ENCODE measurements at regions not wholly inside any gene's neighbourhood (a gene's known extent, or its start where the extent isn't known, plus 50 kb on each side); places are given as distances from the start of the nearest gene placed in this dataset.

DNA sequence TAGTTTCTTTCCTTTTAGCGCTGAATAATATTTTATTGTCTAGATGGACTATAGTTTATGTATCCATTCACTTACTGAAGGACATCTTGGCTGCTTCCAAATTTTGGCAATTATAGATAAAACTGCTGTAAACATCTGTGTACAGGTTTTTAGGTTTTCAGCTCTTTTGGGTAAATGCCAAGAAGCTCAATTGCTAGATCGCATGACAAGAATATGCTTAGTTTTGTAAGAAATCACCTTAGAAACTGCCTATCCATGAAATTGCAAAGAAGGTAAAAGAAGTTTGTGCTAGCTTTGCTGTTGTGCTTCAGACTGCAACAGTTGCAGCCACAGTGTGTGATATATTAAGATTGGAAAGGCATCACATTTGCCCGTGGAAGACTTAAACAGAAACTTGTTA, 103.2 kb upstream of the TNS3 start:
- ATAC-seq (no peak), DNase-seq (no peak)
- no peaks in the 10 kb centered on the region for H3K4me1 ChIP-seq
- H3K4me3 ChIP-seq, result no peak overlapping the region
- TF ChIP-seq, protein P1, sequence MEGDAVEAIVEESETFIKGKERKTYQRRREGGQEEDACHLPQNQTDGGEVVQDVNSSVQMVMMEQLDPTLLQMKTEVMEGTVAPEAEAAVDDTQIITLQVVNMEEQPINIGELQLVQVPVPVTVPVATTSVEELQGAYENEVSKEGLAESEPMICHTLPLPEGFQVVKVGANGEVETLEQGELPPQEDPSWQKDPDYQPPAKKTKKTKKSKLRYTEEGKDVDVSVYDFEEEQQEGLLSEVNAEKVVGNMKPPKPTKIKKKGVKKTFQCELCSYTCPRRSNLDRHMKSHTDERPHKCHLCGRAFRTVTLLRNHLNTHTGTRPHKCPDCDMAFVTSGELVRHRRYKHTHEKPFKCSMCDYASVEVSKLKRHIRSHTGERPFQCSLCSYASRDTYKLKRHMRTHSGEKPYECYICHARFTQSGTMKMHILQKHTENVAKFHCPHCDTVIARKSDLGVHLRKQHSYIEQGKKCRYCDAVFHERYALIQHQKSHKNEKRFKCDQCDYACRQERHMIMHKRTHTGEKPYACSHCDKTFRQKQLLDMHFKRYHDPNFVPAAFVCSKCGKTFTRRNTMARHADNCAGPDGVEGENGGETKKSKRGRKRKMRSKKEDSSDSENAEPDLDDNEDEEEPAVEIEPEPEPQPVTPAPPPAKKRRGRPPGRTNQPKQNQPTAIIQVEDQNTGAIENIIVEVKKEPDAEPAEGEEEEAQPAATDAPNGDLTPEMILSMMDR (IDR thresholded peaks at IDR 0.05), result no peak
- no peaks in the 10 kb centered on the region for H3K9me3 ChIP-seq
- intact Hi-C loops (cut with DNase I), result no loop called here
- H3K27ac ChIP-seq, result no peak overlapping the region
- no peaks in the 10 kb centered on the region for H3K27me3 ChIP-seq (ENCODE audit: insufficient read depth in 3 of 3, low read length in 2 of 3)
- 79 to 90% (median 89%) methylated on average over 3 of the region's 3 CpGs for WGBS, 3 donors
- no peaks in the 10 kb centered on the region for H3K36me3 ChIP-seq (ENCODE audit: insufficient read depth in 1 of 2, low read depth in 1 of 2)

- H3K27me3 ChIP-seq (ENCODE audit: insufficient read depth in 3 of 3, low read length in 2 of 3), result no peaks in the 10 kb centered on the region
- H3K27ac ChIP-seq, result no peak overlapping the region
- ATAC-seq, result no peak
- 81 to 87% (median 82%) methylated on average over 5 of the region's 5 CpGs for WGBS, 3 donors
- H3K9me3 ChIP-seq, result no peaks in the 10 kb centered on the region
- no peaks in the 10 kb centered on the region for H3K4me1 ChIP-seq
- TF ChIP-seq, protein P1 (IDR thresholded peaks at IDR 0.05), result no peak
- H3K4me3 ChIP-seq, result no peak overlapping the region
- H3K36me3 ChIP-seq (ENCODE audit: insufficient read depth in 1 of 2, low read depth in 1 of 2), result no peaks in the 10 kb centered on the region
- no peak for DNase-seq
- intact Hi-C loops (cut with DNase I), result no loop called here
These were observed 102.8 kb upstream of the TNS3 start for GRCh38 chr7:47684728-47685127.

- Histone ChIP-seq H3K4me1 (no peaks in the 10 kb centered on the region), H3K9me3 (no peaks in the 10 kb centered on the region), H3K4me3 (no peak overlapping the region), H3K27me3 (ENCODE audit: insufficient read depth in 3 of 3, low read length in 2 of 3) (no peaks in the 10 kb centered on the region), H3K27ac (no peak overlapping the region), H3K36me3 (ENCODE audit: insufficient read depth in 1 of 2, low read depth in 1 of 2) (no peaks in the 10 kb centered on the region)
- intact Hi-C loops (cut with DNase I), result no loop called here
- no peak for DNase-seq
- no peak for ATAC-seq
- TF ChIP-seq, protein P1 (IDR thresholded peaks at IDR 0.05), result no peak
- WGBS, 3 donors, result 67 to 83% (median 70%) methylated on average over 6 of the region's 6 CpGs
These were observed 101.6 kb upstream of the TNS3 start for GRCh38 chr7:47683485-47683898.

- H3K36me3 ChIP-seq (ENCODE audit: insufficient read depth in 1 of 2, low read depth in 1 of 2), result no peaks in the 10 kb centered on the region
- no peak for ATAC-seq
- DNase-seq, result no peak
- WGBS, 3 donors, result 86 to 94% (median 94%) methylated on average over 6 of the region's 6 CpGs
- no peaks in the 10 kb centered on the region for H3K27me3 ChIP-seq (ENCODE audit: insufficient read depth in 3 of 3, low read length in 2 of 3)
- no peaks in the 10 kb centered on the region for H3K9me3 ChIP-seq
- intact Hi-C loops (cut with DNase I), result no loop called here
- no peak overlapping the region for H3K27ac ChIP-seq
- H3K4me1 ChIP-seq, result no peaks in the 10 kb centered on the region
- H3K4me3 ChIP-seq, result no peak overlapping the region
- TF ChIP-seq, protein P1 (IDR thresholded peaks at IDR 0.05), result no peak
These were observed 101.0 kb upstream of the TNS3 start for GRCh38 chr7:47682874-47683273.

GRCh38 chr7:47681249-47681810, 99.4 kb upstream of the TNS3 start:
- WGBS, 3 donors, result 90 to 93% (median 92%) methylated on average over 8 of the region's 8 CpGs
- no peak for DNase-seq
- no peaks in the 10 kb centered on the region for H3K9me3 ChIP-seq
- no peak overlapping the region for H3K4me3 ChIP-seq
- TF ChIP-seq, protein P1 (IDR thresholded peaks at IDR 0.05), result no peak
- no peaks in the 10 kb centered on the region for H3K36me3 ChIP-seq (ENCODE audit: insufficient read depth in 1 of 2, low read depth in 1 of 2)
- ATAC-seq, result no peak
- H3K27me3 ChIP-seq (ENCODE audit: insufficient read depth in 3 of 3, low read length in 2 of 3), result no peaks in the 10 kb centered on the region
- intact Hi-C loops (cut with DNase I), result no loop called here
- H3K4me1 ChIP-seq, result no peaks in the 10 kb centered on the region
- H3K27ac ChIP-seq, result no peak overlapping the region

Measured in psoas muscle (tissue), 7 donors.